Endothelial cell of umbilical vein (primary cell): ENCODE measurements at regions not wholly inside any gene's neighbourhood (a gene's known extent, or its start where the extent isn't known, plus 50 kb on each side); places are given as distances from the start of the nearest gene placed in this dataset.

Source experiments
- CTCF ChIP-seq, 2 donors: IDR thresholded peaks; 1 replicate in 1 of 2; 2 replicates in 1 of 2; pipeline ENCODE4 v1.5.1; 2011; ENCODE audit warnings: low read length in 2 of 2, mild to moderate bottlenecking in 2 of 2, moderate library complexity in 2 of 2, control low read depth in 1 of 2, inconsistent platforms in 1 of 2, low read depth in 1 of 2; ENCODE audit not compliant: insufficient read depth in 1 of 2; ENCODE audit errors: extremely low read depth in 1 of 2
- EZH2 ChIP-seq: IDR thresholded peaks from 2 replicates; pipeline ENCODE4 v1.6.1; 2012; ENCODE audit warnings: borderline replicate concordance, low read depth, mild to moderate bottlenecking, moderate library complexity, low read length, inconsistent platforms; ENCODE audit not compliant: severe bottlenecking
- POLR2A ChIP-seq: IDR thresholded peaks from 2 replicates; pipeline ENCODE4 v1.6.1; 2012; ENCODE audit warnings: low read depth, mild to moderate bottlenecking, control low read depth, low read length

DNA sequence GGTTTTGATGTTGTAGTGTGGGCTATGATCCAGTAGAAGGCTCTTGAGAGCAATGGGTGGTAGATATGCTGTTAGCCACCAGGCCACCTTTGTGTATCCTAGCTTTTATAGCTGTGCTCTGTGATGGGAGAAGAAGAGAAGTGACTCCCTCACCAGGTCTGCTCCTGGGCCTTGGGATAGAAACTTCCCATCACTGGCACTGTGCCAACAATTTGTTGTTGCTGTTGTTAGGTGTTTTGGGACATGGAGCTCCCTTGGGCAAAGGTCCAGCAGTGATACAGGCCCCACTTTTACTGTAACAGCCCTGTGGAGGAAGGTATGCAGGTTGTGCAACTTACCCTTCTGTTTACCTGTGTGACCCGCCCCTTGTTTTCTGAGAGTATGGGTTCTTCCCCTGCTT lies 570.9 kb upstream of the GRIN3A start:
- TF ChIP-seq CTCF (IDR thresholded peaks at IDR 0.05; ENCODE audit: extremely low read depth in 1 of 2, insufficient read depth in 1 of 2, low read depth in 1 of 2, low read length in 2 of 2) (no peak), POLR2A (no peak), EZH2 (no peak)
